GM23338 (cell line): ENCODE measurements at regions not wholly inside any gene's neighbourhood (a gene's known extent, or its start where the extent isn't known, plus 50 kb on each side); places are given as distances from the start of the nearest gene placed in this dataset.
"Not testable (repeated sequence)": the region's sequence is repeated elsewhere in the genome, so short reads cannot be mapped to it uniquely, and the experiment has no call there.

ENCODE experiments used
- ATAC-seq: fragments of 200-7000 bp; cut with Tn5 transposase; 3 replicates; pipeline ENCODE4 v1.9.1; 2020
- DNase-seq: peaks from one replicate; pipeline ENCODE4 v3.0.0-alpha.2; 2015; ENCODE audit warnings: low spot score
- H2AFZ ChIP-seq: fragments of 200-600 bp; sonication (generic); 2 replicates; pipeline ENCODE4 v1.8.0; 2016; ENCODE audit warnings: antibody characterized with exemption, mild to moderate bottlenecking, moderate library complexity
- H3F3A ChIP-seq: fragments of 200-600 bp; sonication (generic); replicated peaks from 2 replicates; pipeline ENCODE4 v1.8.0; 2017; ENCODE audit warnings: antibody characterized with exemption, mixed run types, low read depth
- H3K27ac ChIP-seq: fragments of 200-600 bp; sonication (generic); 2 replicates; pipeline ENCODE4 v1.6.1; 2016; ENCODE audit warnings: low read depth
- H3K27me3 ChIP-seq: fragments of 200-600 bp; sonication (generic); 2 replicates; pipeline ENCODE4 v1.8.0; 2016; ENCODE audit warnings: mild to moderate bottlenecking, mixed run types, moderate library complexity; ENCODE audit not compliant: insufficient read depth
- H3K36me3 ChIP-seq: fragments of 200-600 bp; sonication (generic); 2 replicates; pipeline ENCODE4 v1.8.0; 2016; ENCODE audit warnings: mild to moderate bottlenecking; ENCODE audit not compliant: insufficient read depth
- H3K4me1 ChIP-seq: fragments of 200-600 bp; sonication (generic); 2 replicates; pipeline ENCODE4 v1.8.0; 2016; ENCODE audit warnings: mild to moderate bottlenecking, moderate library complexity; ENCODE audit not compliant: insufficient read depth
- H3K4me2 ChIP-seq: fragments of 200-600 bp; sonication (generic); 2 replicates; pipeline ENCODE4 v1.7.1; 2017; ENCODE audit warnings: mixed run types
- H3K4me3 ChIP-seq: fragments of 200-600 bp; sonication (generic); 2 replicates; pipeline ENCODE4 v1.6.1; 2016; ENCODE audit warnings: mixed run types
- H3K79me2 ChIP-seq: fragments of 200-600 bp; sonication (generic); replicated peaks from 2 replicates; pipeline ENCODE4 v1.8.0; 2017; ENCODE audit warnings: mild to moderate bottlenecking; ENCODE audit not compliant: insufficient read depth
- H3K9me2 ChIP-seq: fragments of 200-600 bp; sonication (generic); 2 replicates; pipeline ENCODE4 v1.8.0; 2017; ENCODE audit not compliant: insufficient read depth
- H4K20me1 ChIP-seq: fragments of 200-600 bp; sonication (generic); replicated peaks from 2 replicates; pipeline ENCODE4 v1.8.0; 2017; ENCODE audit warnings: mild to moderate bottlenecking; ENCODE audit not compliant: insufficient read depth
- H3K27ac Mint-ChIP-seq: 2 replicates; pipeline ENCODE4 v1.8.0; 2020; ENCODE audit warnings: inconsistent platforms, mild to moderate bottlenecking, moderate library complexity, mixed read lengths
- H3K27me3 Mint-ChIP-seq: 3 replicates; pipeline ENCODE4 v1.8.0; 2022; ENCODE audit warnings: low read depth, mild to moderate bottlenecking, moderate library complexity, mixed read lengths, inconsistent platforms; ENCODE audit not compliant: insufficient read depth, poor library complexity
- H3K36me3 Mint-ChIP-seq: 3 replicates; pipeline ENCODE4 v1.8.0; 2021; ENCODE audit warnings: low read depth, mild to moderate bottlenecking, inconsistent platforms, moderate library complexity, mixed read lengths
- H3K4me1 Mint-ChIP-seq: 3 replicates; pipeline ENCODE4 v1.8.0; 2020; ENCODE audit warnings: mild to moderate bottlenecking, inconsistent platforms, mixed read lengths
- H3K4me3 Mint-ChIP-seq: 3 replicates; pipeline ENCODE4 v1.8.0; 2021; ENCODE audit warnings: moderate library complexity, mild to moderate bottlenecking, inconsistent platforms, mixed read lengths
- H3K9me3 Mint-ChIP-seq: 3 replicates; pipeline ENCODE4 v1.8.0; 2020; ENCODE audit warnings: moderate library complexity, mild to moderate bottlenecking, inconsistent platforms, mixed read lengths
- CREB1 ChIP-seq: fragments of 250-450 bp; sonication (Bioruptor Pico); IDR thresholded peaks from 2 replicates; pipeline ENCODE4 v1.5.0; 2020; ENCODE audit warnings: low read depth, mild to moderate bottlenecking, moderate library complexity
- EZH2 ChIP-seq: fragments of 200-600 bp; sonication (generic); IDR thresholded peaks from one replicate; pipeline ENCODE4 v1.8.0; 2017; ENCODE audit warnings: antibody characterized with exemption, mild to moderate bottlenecking, low read depth; ENCODE audit not compliant: unreplicated experiment
- EZH2phosphoT487 ChIP-seq: fragments of 200-600 bp; sonication (generic); IDR thresholded peaks from one replicate; pipeline ENCODE4 v1.8.1; 2018; ENCODE audit warnings: antibody characterized with exemption; ENCODE audit not compliant: unreplicated experiment
- JUNB ChIP-seq: IDR thresholded peaks from one replicate; pipeline ENCODE4 v1.6.1; 2016; ENCODE audit warnings: antibody characterized with exemption; ENCODE audit not compliant: unreplicated experiment
- NANOG ChIP-seq: IDR thresholded peaks from 2 replicates; pipeline ENCODE4 v1.6.1; 2016; ENCODE audit warnings: antibody characterized with exemption, borderline replicate concordance
- POLR2AphosphoS5 ChIP-seq: IDR thresholded peaks from 2 replicates; pipeline ENCODE4 v1.6.1; 2016; ENCODE audit warnings: antibody characterized with exemption, low read depth
- REST ChIP-seq: IDR thresholded peaks from one replicate; pipeline ENCODE4 v1.6.1; 2018; ENCODE audit warnings: antibody characterized with exemption; ENCODE audit not compliant: unreplicated experiment
- STAT1 ChIP-seq: IDR thresholded peaks from one replicate; pipeline ENCODE4 v1.6.1; 2016; ENCODE audit warnings: antibody characterized with exemption; ENCODE audit not compliant: unreplicated experiment
- ZNF114 ChIP-seq: fragments of 250-450 bp; sonication (Bioruptor Pico); IDR thresholded peaks from 2 replicates; pipeline ENCODE4 v1.5.0; 2020; ENCODE audit warnings: mild to moderate bottlenecking, moderate library complexity
- ZNF331 ChIP-seq: fragments of 250-450 bp; sonication (Bioruptor Pico); IDR thresholded peaks from 2 replicates; pipeline ENCODE4 v1.5.0; 2020; ENCODE audit warnings: low read depth, mild to moderate bottlenecking, moderate library complexity

DNA sequence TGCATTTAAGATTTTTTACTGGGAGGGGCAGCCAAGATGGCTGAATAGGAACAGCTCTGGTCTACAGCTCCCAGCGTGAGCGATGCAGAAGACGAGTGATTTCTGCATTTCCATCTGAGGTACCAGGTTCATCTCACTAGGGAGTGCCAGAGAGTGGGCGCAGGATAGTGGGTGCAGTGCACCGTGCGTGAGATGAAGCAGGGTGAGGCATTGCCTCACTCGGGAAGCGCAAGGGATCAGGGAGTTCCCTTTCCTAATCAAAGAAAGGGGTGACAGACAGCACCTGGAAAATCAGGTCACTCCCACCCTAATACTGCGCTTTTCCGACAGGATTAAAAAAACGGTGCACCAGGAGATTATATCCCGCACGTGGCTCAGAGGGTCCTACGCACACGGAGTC lies 192.8 kb downstream of the MAGEB17 start:
- H3K4me3 ChIP-seq, ATAC-seq, H3K4me3 Mint-ChIP-seq, H3K36me3 ChIP-seq, H3F3A ChIP-seq, H3K79me2 ChIP-seq, H2AFZ ChIP-seq, H4K20me1 ChIP-seq, H3K9me2 ChIP-seq, DNase-seq, H3K27ac Mint-ChIP-seq, H3K4me1 ChIP-seq, H3K4me2 ChIP-seq, H3K27ac ChIP-seq, H3K4me1 Mint-ChIP-seq, H3K27me3 Mint-ChIP-seq, H3K27me3 ChIP-seq: not testable (repeated sequence)
- peaks cover 31% of the 10 kb centered on the region for H3K9me3 Mint-ChIP-seq
- H3K36me3 Mint-ChIP-seq, result peaks cover 23% of the 10 kb centered on the region; the same call in 2 of the 3 replicates

DNA sequence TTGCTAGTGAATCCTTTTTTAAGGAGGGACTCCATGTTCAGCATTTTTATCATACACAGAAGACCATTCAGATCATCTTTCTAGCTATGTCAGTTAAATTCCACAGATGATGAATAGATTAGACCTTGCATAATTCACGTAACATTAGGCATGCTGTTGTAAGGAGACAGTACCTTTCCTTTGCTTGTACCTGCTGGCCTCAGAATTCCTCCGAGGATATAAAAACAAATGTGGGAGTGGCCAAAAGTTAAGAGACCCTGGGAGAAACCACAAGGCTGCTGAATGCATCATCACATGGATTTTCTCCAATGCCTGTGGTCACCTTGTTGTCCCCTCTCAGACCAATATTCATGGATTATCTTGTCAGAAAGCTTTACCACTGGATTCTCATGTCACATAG lies 201.4 kb downstream of the MAGEB17 start:
- no peaks in the 10 kb centered on the region for H3K79me2 ChIP-seq
- H3F3A ChIP-seq, result no peaks in the 10 kb centered on the region
- H3K9me3 Mint-ChIP-seq, result peaks cover 3% of the 10 kb centered on the region; the same call in 2 of the 3 replicates
- H3K27ac Mint-ChIP-seq, result no peak overlapping the region
- no peaks in the 10 kb centered on the region for H3K9me2 ChIP-seq
- H3K4me1 Mint-ChIP-seq, result no peaks in the 10 kb centered on the region; the same call in 2 of the 3 replicates
- no peak for ATAC-seq
- no peak overlapping the region for H3K4me2 ChIP-seq
- H3K27ac ChIP-seq, result no peak overlapping the region
- H3K4me1 ChIP-seq, result no peaks in the 10 kb centered on the region
- no peaks in the 10 kb centered on the region for H4K20me1 ChIP-seq
- DNase-seq, result no peak
- no peaks in the 10 kb centered on the region; the same call in 2 of the 3 replicates for H3K36me3 Mint-ChIP-seq
- H3K4me3 Mint-ChIP-seq, result no peak overlapping the region
- no peaks in the 10 kb centered on the region for H3K36me3 ChIP-seq
- H3K27me3 Mint-ChIP-seq, result peaks cover 2% of the 10 kb centered on the region
- no peaks in the 10 kb centered on the region for H3K27me3 ChIP-seq
- no peak overlapping the region for H3K4me3 ChIP-seq
- no peak for TF ChIP-seq NANOG
- no peak for TF ChIP-seq EZH2
- no peak for TF ChIP-seq ZNF114
- TF ChIP-seq REST, result no peak
- H2AFZ ChIP-seq, result no peak overlapping the region

GRCh38 chrX:16376056-16376455 lies 208.8 kb downstream of the MAGEB17 start:
- H3K4me3 ChIP-seq, result no peak overlapping the region
- TF ChIP-seq ZNF331 (CRISPR knock-in tag) (no peak), CREB1 (CRISPR knock-in tag) (no peak), POLR2AphosphoS5 (no peak), REST (no peak), ZNF114 (no peak), JUNB (no peak), STAT1 (no peak), EZH2phosphoT487 (no peak)
- no peak overlapping the region for H3K27ac ChIP-seq
- peaks cover 13% of the 10 kb centered on the region; the same call in 1 of the 2 replicates for H3F3A ChIP-seq
- no peaks in the 10 kb centered on the region; the same call in 1 of the 2 replicates for H3K4me1 ChIP-seq
- Mint-ChIP-seq H3K36me3 (peaks cover 17% of the 10 kb centered on the region), H3K4me3 (no peak overlapping the region), H3K9me3 (peaks cover 22% of the 10 kb centered on the region), H3K4me1 (peaks cover 4% of the 10 kb centered on the region), H3K27ac (no peak overlapping the region), H3K27me3 (peaks cover 4% of the 10 kb centered on the region)
- ATAC-seq, result no peak
- no peaks in the 10 kb centered on the region for H3K9me2 ChIP-seq
- H3K27me3 ChIP-seq, result no peaks in the 10 kb centered on the region
- H3K4me2 ChIP-seq, result no peak overlapping the region
- no peaks in the 10 kb centered on the region for H4K20me1 ChIP-seq
- no peaks in the 10 kb centered on the region for H3K36me3 ChIP-seq
- DNase-seq, result no peak
- H2AFZ ChIP-seq, result no peak overlapping the region
- no peaks in the 10 kb centered on the region for H3K79me2 ChIP-seq
